BE2C (cell line): ENCODE measurements at regions not wholly inside any gene's neighbourhood (a gene's known extent, or its start where the extent isn't known, plus 50 kb on each side); places are given as distances from the start of the nearest gene placed in this dataset.

Source experiments
- DNase-seq: peaks from one replicate; pipeline ENCODE4 v3.0.0-alpha.2; 2020
- H3K27me3 ChIP-seq: fragments of 250-450 bp; sonication (Bioruptor Pico); 2 replicates; pipeline ENCODE4 v1.5.1; 2020; ENCODE audit warnings: mild to moderate bottlenecking
- H3K36me3 ChIP-seq: fragments of 250-450 bp; sonication (Bioruptor Pico); 2 replicates; pipeline ENCODE4 v1.5.1; 2020; ENCODE audit warnings: mild to moderate bottlenecking
- H3K4me1 ChIP-seq: fragments of 250-450 bp; sonication (Bioruptor Pico); 2 replicates; pipeline ENCODE4 v1.5.1; 2020
- H3K4me3 ChIP-seq: 2 replicates; pipeline ENCODE4 v1.5.1; 2011; ENCODE audit warnings: low read depth, low read length
- H3K9me3 ChIP-seq: fragments of 250-450 bp; sonication (Bioruptor Pico); 2 replicates; pipeline ENCODE4 v1.5.1; 2020
- CTCF ChIP-seq: IDR thresholded peaks from 2 replicates; pipeline ENCODE4 v1.5.1; 2012; ENCODE audit warnings: mild to moderate bottlenecking, low read depth, low read length

GRCh38 chr2:175580652-175581051, 399.1 kb upstream of the ATP5MC3 start:
- Histone ChIP-seq H3K27me3 (no peaks in the 10 kb centered on the region), H3K4me3 (no peak overlapping the region), H3K4me1 (no peaks in the 10 kb centered on the region), H3K36me3 (no peaks in the 10 kb centered on the region), H3K9me3 (no peaks in the 10 kb centered on the region)
- no peak for DNase-seq
- no peak for TF ChIP-seq CTCF

- TF ChIP-seq CTCF: no peak
- Histone ChIP-seq H3K27me3 (no peaks in the 10 kb centered on the region), H3K4me1 (no peaks in the 10 kb centered on the region), H3K4me3 (no peak overlapping the region), H3K9me3 (no peaks in the 10 kb centered on the region), H3K36me3 (no peaks in the 10 kb centered on the region)
- DNase-seq: no peak
Observed at GRCh38 chr2:175579646-175580045, 398.1 kb upstream of the ATP5MC3 start.

- Histone ChIP-seq H3K9me3 (no peaks in the 10 kb centered on the region), H3K36me3 (no peaks in the 10 kb centered on the region), H3K27me3 (no peaks in the 10 kb centered on the region), H3K4me1 (no peaks in the 10 kb centered on the region), H3K4me3 (no peak overlapping the region)
- DNase-seq: no peak
- no peak for TF ChIP-seq CTCF
Observed at GRCh38 chr2:175577368-175577970, 396.0 kb upstream of the ATP5MC3 start.

- H3K36me3 ChIP-seq: no peaks in the 10 kb centered on the region
- no peaks in the 10 kb centered on the region for H3K9me3 ChIP-seq
- H3K4me3 ChIP-seq: no peak overlapping the region
- H3K27me3 ChIP-seq: no peaks in the 10 kb centered on the region
- no peaks in the 10 kb centered on the region for H3K4me1 ChIP-seq
- peak; percentile 19 for DNase-seq
- no peak for TF ChIP-seq CTCF
Observed at GRCh38 chr2:175576875-175577274, 395.4 kb upstream of the ATP5MC3 start.

- Histone ChIP-seq H3K27me3 (no peaks in the 10 kb centered on the region), H3K36me3 (no peaks in the 10 kb centered on the region), H3K9me3 (no peaks in the 10 kb centered on the region), H3K4me3 (no peak overlapping the region), H3K4me1 (no peaks in the 10 kb centered on the region)
- no peak for TF ChIP-seq CTCF
- no peak for DNase-seq
Observed at GRCh38 chr2:175576270-175576669, 394.8 kb upstream of the ATP5MC3 start.

GRCh38 chr2:175575346-175576258, 394.1 kb upstream of the ATP5MC3 start:
- no peaks in the 10 kb centered on the region for H3K4me1 ChIP-seq
- no peak for DNase-seq
- no peak for TF ChIP-seq CTCF
- no peaks in the 10 kb centered on the region for H3K27me3 ChIP-seq
- no peaks in the 10 kb centered on the region for H3K9me3 ChIP-seq
- H3K4me3 ChIP-seq: no peak overlapping the region
- H3K36me3 ChIP-seq: no peaks in the 10 kb centered on the region
